Mucosa of descending colon (tissue), 3 donors: ENCODE measurements at regions not wholly inside any gene's neighbourhood (a gene's known extent, or its start where the extent isn't known, plus 50 kb on each side); places are given as distances from the start of the nearest gene placed in this dataset.
A peak's percentile ranks its signal among the peaks of the same experiment; 100 is the strongest.

Source experiments
- ATAC-seq: fragments of 200-7000 bp; cut with Tn5 transposase; one replicate; pipeline ENCODE4 v1.9.1; 2020; ENCODE audit warnings: mild to moderate bottlenecking, moderate library complexity
- DNase-seq, 3 donors: peaks; one replicate each; pipeline ENCODE4 v3.0.0-alpha.2; 2020
- H3K36me3 ChIP-seq: fragments of 200-600 bp; one replicate; pipeline ENCODE4 v1.8.0; 2021; ENCODE audit warnings: low read depth, mild to moderate bottlenecking
- H3K4me1 ChIP-seq: fragments of 200-600 bp; one replicate; pipeline ENCODE4 v1.8.0; 2021; ENCODE audit warnings: low read depth, mild to moderate bottlenecking
- H3K4me3 ChIP-seq: fragments of 200-600 bp; one replicate; pipeline ENCODE4 v1.8.0; 2021; ENCODE audit warnings: mild to moderate bottlenecking
- H3K9me3 ChIP-seq: fragments of 200-600 bp; one replicate; pipeline ENCODE4 v1.8.0; 2021; ENCODE audit warnings: mild to moderate bottlenecking
- CTCF ChIP-seq: fragments of 200-600 bp; IDR thresholded peaks from one replicate; pipeline ENCODE4 v1.8.0; 2022; ENCODE audit warnings: antibody characterized with exemption, mild to moderate bottlenecking
- intact Hi-C, 2 donors: fragments of 100-400 bp; cut with DNase I in 1 of 2; cut with micrococcal nuclease in 1 of 2; formaldehyde crosslinking; loops; one replicate each; pipeline versions ENCODE4 v1.11.0 to v1.11.1; 2022; cut with DNase I, micrococcal nuclease
- donor health status: DM: no; HTN: no; CAD: no; lungs with moderate emphysema.
- donor health status: DM: no; HTN: no; CAD: no.
- donor health status: DM: no; HTN: yes; CAD: no.

- Histone ChIP-seq H3K36me3 (no peaks in the 10 kb centered on the region), H3K4me1 (no peaks in the 10 kb centered on the region), H3K4me3 (no peak overlapping the region), H3K9me3 (no peaks in the 10 kb centered on the region)
- intact Hi-C loops = no loop called here
- TF ChIP-seq CTCF = no peak
- ATAC-seq (no peak), DNase-seq (no peak)
Measured at GRCh38 chr13:30816736-30817135, 81.4 kb downstream of the ALOX5AP start.

GRCh38 chr13:30818323-30818960 lies 83.1 kb downstream of the ALOX5AP start:
- no peak for ATAC-seq
- intact Hi-C loops = no loop called here
- no peak for TF ChIP-seq CTCF

GRCh38 chr13:30819136-30819888 lies 84.0 kb downstream of the ALOX5AP start:
- intact Hi-C loops = no loop called here
- no peak for TF ChIP-seq CTCF
- Histone ChIP-seq H3K9me3 (no peaks in the 10 kb centered on the region), H3K4me3 (no peak overlapping the region), H3K4me1 (no peaks in the 10 kb centered on the region), H3K36me3 (no peaks in the 10 kb centered on the region)
- DNase-seq (no peak), ATAC-seq (peak; percentile 70)

More at GRCh38 chr13:30818323-30818960, 83.1 kb downstream of the ALOX5AP start:
- Histone ChIP-seq H3K4me3 (no peak overlapping the region), H3K9me3 (no peaks in the 10 kb centered on the region), H3K36me3 (no peaks in the 10 kb centered on the region), H3K4me1 (no peaks in the 10 kb centered on the region)
- DNase-seq = no peak

- intact Hi-C loops = no loop called here
- TF ChIP-seq CTCF = no peak
Measured at GRCh38 chr13:30821421-30821820, 84.7 kb upstream of the MEDAG start.

GRCh38 chr13:30824651-30825050 lies 81.4 kb upstream of the MEDAG start:
- Histone ChIP-seq H3K4me3 (no peak overlapping the region), H3K4me1 (no peaks in the 10 kb centered on the region), H3K36me3 (no peaks in the 10 kb centered on the region), H3K9me3 (no peaks in the 10 kb centered on the region)
- ATAC-seq (peak; percentile 84), DNase-seq (peak in 1 of 3 donors; percentile 24)
- intact Hi-C loops = no loop called here
- no peak for TF ChIP-seq CTCF

More at GRCh38 chr13:30821421-30821820, 84.7 kb upstream of the MEDAG start:
- Histone ChIP-seq H3K4me3 (no peak overlapping the region), H3K36me3 (no peaks in the 10 kb centered on the region), H3K9me3 (no peaks in the 10 kb centered on the region), H3K4me1 (no peaks in the 10 kb centered on the region)
- DNase-seq (no peak), ATAC-seq (no peak)
